Mesenchymal stem cell (in vitro differentiated cells and primary cell): ENCODE measurements at regions not wholly inside any gene's neighbourhood (a gene's known extent, or its start where the extent isn't known, plus 50 kb on each side); places are given as distances from the start of the nearest gene placed in this dataset.
"Not testable (repeated sequence)": the region's sequence is repeated elsewhere in the genome, so short reads cannot be mapped to it uniquely, and the experiment has no call there.

Experiments
- DNase-seq: peaks from one replicate; pipeline ENCODE4 v3.0.0-alpha.2; 2013
- H2AFZ ChIP-seq: one replicate; pipeline ENCODE4 v1.6.1; 2013; ENCODE audit warnings: low read depth, mild to moderate bottlenecking, control low read depth, inconsistent platforms, low read length, moderate library complexity
- H2AK5ac ChIP-seq: 2 replicates; pipeline ENCODE4 v1.6.1; 2013; ENCODE audit warnings: low read length, moderate library complexity, mild to moderate bottlenecking, inconsistent platforms; ENCODE audit not compliant: severe bottlenecking
- H2BK120ac ChIP-seq: one replicate; pipeline ENCODE4 v1.6.1; 2013; ENCODE audit warnings: low read depth, mild to moderate bottlenecking, inconsistent platforms, low read length, moderate library complexity
- H2BK12ac ChIP-seq, 2 experiments: one replicate each; pipeline ENCODE4 v1.6.1; 2013; ENCODE audit warnings: inconsistent platforms in 2 of 2, low read length in 2 of 2, mild to moderate bottlenecking in 2 of 2, moderate library complexity in 2 of 2, control low read depth in 1 of 2
- H2BK15ac ChIP-seq: one replicate; pipeline ENCODE4 v1.6.1; 2013; ENCODE audit warnings: mild to moderate bottlenecking, low read depth, inconsistent platforms; ENCODE audit not compliant: poor library complexity, severe bottlenecking
- H2BK5ac ChIP-seq: 2 replicates; pipeline ENCODE4 v1.6.1; 2013; ENCODE audit warnings: low read depth, mild to moderate bottlenecking, low read length, control low read depth, inconsistent platforms; ENCODE audit not compliant: poor library complexity, severe bottlenecking
- H3K14ac ChIP-seq, 2 experiments: one replicate each; pipeline ENCODE4 v1.6.1; 2013; ENCODE audit warnings: inconsistent platforms in 2 of 2, low read length in 2 of 2, control low read depth in 1 of 2, mild to moderate bottlenecking in 1 of 2, moderate library complexity in 1 of 2
- H3K18ac ChIP-seq, 2 experiments: one replicate each; pipeline ENCODE4 v1.6.1; 2013; ENCODE audit warnings: inconsistent platforms in 2 of 2, low read length in 2 of 2, control low read depth in 1 of 2, low read depth in 1 of 2, mild to moderate bottlenecking in 1 of 2
- H3K23ac ChIP-seq, 2 experiments: one replicate each; pipeline ENCODE4 v1.6.1; 2013; ENCODE audit warnings: inconsistent platforms in 2 of 2, low read length in 2 of 2, mild to moderate bottlenecking in 2 of 2, moderate library complexity in 2 of 2, control low read depth in 1 of 2
- H3K27ac ChIP-seq: 2 replicates; pipeline ENCODE4 v1.5.1; 2013; ENCODE audit warnings: mild to moderate bottlenecking, moderate library complexity, low read length, control low read depth, inconsistent platforms; ENCODE audit not compliant: poor library complexity, severe bottlenecking
- H3K27me3 ChIP-seq, 2 experiments: 2 replicates each; pipeline versions ENCODE4 v1.6.1 to v1.7.0; 2013; ENCODE audit warnings: low read length in 2 of 2, mild to moderate bottlenecking in 2 of 2, moderate library complexity in 2 of 2, control low read depth in 1 of 2, inconsistent platforms in 1 of 2; ENCODE audit not compliant: control insufficient read depth in 1 of 2, insufficient read depth in 1 of 2
- H3K36me3 ChIP-seq, 2 experiments: 2 replicates each; pipeline versions ENCODE4 v1.6.1 to v1.7.0; 2013; ENCODE audit warnings: low read length in 2 of 2, control low read depth in 1 of 2, inconsistent platforms in 1 of 2, low read depth in 1 of 2, mild to moderate bottlenecking in 1 of 2; ENCODE audit not compliant: insufficient read depth in 2 of 2, control insufficient read depth in 1 of 2
- H3K4ac ChIP-seq, 2 experiments: one replicate each; pipeline ENCODE4 v1.6.1; 2013; ENCODE audit warnings: inconsistent platforms in 2 of 2, low read length in 2 of 2, mild to moderate bottlenecking in 2 of 2, moderate library complexity in 2 of 2, control low read depth in 1 of 2, low read depth in 1 of 2
- H3K4me1 ChIP-seq: 2 replicates; pipeline ENCODE4 v1.6.1; 2013; ENCODE audit warnings: low read depth, low read length, control low read depth; ENCODE audit not compliant: control insufficient read depth, insufficient read depth
- H3K4me2 ChIP-seq: 2 replicates; pipeline ENCODE4 v1.6.1; 2013; ENCODE audit warnings: low read length, mild to moderate bottlenecking, inconsistent platforms; ENCODE audit not compliant: poor library complexity, severe bottlenecking
- H3K4me3 ChIP-seq, 2 experiments: 2 replicates each; pipeline versions ENCODE4 v1.5.1 to v1.7.0; 2013; ENCODE audit warnings: low read length in 2 of 2, mild to moderate bottlenecking in 2 of 2, control low read depth in 1 of 2, low read depth in 1 of 2; ENCODE audit not compliant: insufficient read depth in 1 of 2
- H3K79me1 ChIP-seq: replicated peaks from 2 replicates; pipeline ENCODE4 v1.6.1; 2013; ENCODE audit warnings: mild to moderate bottlenecking, control low read depth, low read length, inconsistent platforms; ENCODE audit not compliant: poor library complexity, severe bottlenecking
- H3K9ac ChIP-seq: 2 replicates; pipeline ENCODE4 v1.7.0; 2013; ENCODE audit warnings: mild to moderate bottlenecking, low read length, moderate library complexity
- H3K9me3 ChIP-seq: 2 replicates; pipeline ENCODE4 v1.7.0; 2013; ENCODE audit warnings: mild to moderate bottlenecking, low read length; ENCODE audit not compliant: control insufficient read depth
- H4K8ac ChIP-seq: one replicate; pipeline ENCODE4 v1.6.1; 2013; ENCODE audit warnings: inconsistent platforms, mild to moderate bottlenecking, low read length, moderate library complexity
- H4K91ac ChIP-seq: one replicate; pipeline ENCODE4 v1.6.1; 2013; ENCODE audit warnings: mild to moderate bottlenecking, low read length, inconsistent platforms
- WGBS: methylation state at CpG from one replicate; pipeline ENCODE4 v1.1.7; 2013; ENCODE audit warnings: mixed read lengths; 5-methylcytosine and 5-hydroxymethylcytosine counted together

DNA sequence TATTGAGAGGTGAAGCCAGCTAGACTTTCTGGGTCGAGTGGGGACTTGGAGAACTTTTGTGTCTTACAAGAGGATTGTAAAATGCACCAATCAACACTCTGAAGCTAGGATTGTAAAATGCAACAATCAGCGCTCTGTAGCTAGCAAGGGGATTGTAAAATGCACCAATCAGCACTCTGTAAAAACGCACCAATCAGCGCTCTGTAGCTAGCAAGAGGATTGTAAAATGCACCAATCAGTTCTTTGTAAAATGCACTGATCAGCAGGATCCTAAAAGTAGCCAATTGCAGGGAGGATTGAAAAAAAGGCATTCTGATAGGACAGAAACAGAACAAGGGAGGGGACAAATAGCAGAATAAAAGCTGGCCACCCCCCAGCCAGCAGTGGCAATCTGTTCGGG lies 68.1 kb upstream of the BOD1 start:
- H3K9ac ChIP-seq, H3K4me1 ChIP-seq, H2BK5ac ChIP-seq, H2BK12ac ChIP-seq, H3K27ac ChIP-seq, H3K4me3 ChIP-seq, H2AFZ ChIP-seq, H4K8ac ChIP-seq, H3K27me3 ChIP-seq, H3K4ac ChIP-seq, H3K79me1 ChIP-seq, H3K9me3 ChIP-seq, H3K4me2 ChIP-seq, DNase-seq, H3K36me3 ChIP-seq, H3K14ac ChIP-seq, H2BK15ac ChIP-seq, H3K18ac ChIP-seq, H2BK120ac ChIP-seq, H2AK5ac ChIP-seq, H4K91ac ChIP-seq, H3K23ac ChIP-seq: not testable (repeated sequence)
- WGBS: 96% methylated on average over 5 of the region's 5 CpGs

GRCh38 chr5:173686950-173687349 lies 70.5 kb upstream of the BOD1 start:
- no peak overlapping the region for H3K9ac ChIP-seq
- no peaks in the 10 kb centered on the region for H3K27me3 ChIP-seq
- no peak overlapping the region for H3K14ac ChIP-seq
- no peaks in the 10 kb centered on the region for H3K79me1 ChIP-seq
- H2BK15ac ChIP-seq: no peak overlapping the region
- no peak overlapping the region for H2BK12ac ChIP-seq
- no peak overlapping the region for H4K8ac ChIP-seq
- no peak overlapping the region for H3K4ac ChIP-seq
- no peak overlapping the region for H3K4me2 ChIP-seq
- DNase-seq: no peak
- no peak overlapping the region for H4K91ac ChIP-seq
- WGBS: 80% methylated on average over 1 of the region's 4 CpGs
- no peak overlapping the region for H2BK120ac ChIP-seq
- H3K9me3 ChIP-seq: no peaks in the 10 kb centered on the region
- no peak overlapping the region for H2AFZ ChIP-seq
- H3K23ac ChIP-seq: no peak overlapping the region
- peaks cover 18% of the 10 kb centered on the region for H3K4me1 ChIP-seq
- H3K27ac ChIP-seq: no peak overlapping the region
- H3K18ac ChIP-seq: no peak overlapping the region
- H2BK5ac ChIP-seq: no peak overlapping the region
- H3K36me3 ChIP-seq: no peaks in the 10 kb centered on the region
- no peak overlapping the region for H2AK5ac ChIP-seq
- H3K4me3 ChIP-seq: no peak overlapping the region

DNA sequence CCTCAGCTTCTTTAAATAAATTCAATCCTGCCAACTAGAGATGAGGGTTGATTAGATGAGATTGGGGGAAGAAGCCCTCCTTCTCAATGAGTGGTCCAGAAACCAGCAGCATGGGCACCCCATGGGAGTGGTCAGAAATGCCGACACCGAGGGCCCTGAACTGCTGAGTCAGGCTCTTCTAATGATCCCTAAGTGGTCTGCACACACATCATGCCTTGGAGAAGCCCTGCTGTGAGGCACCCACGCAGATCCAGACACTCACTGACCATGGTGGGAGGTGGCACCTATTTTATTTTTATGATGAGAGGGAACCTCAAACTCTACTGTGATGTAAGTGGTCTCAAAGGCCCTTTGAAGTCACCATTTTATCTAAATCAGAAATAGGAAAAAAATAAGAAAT lies 72.3 kb upstream of the BOD1 start:
- H2AK5ac ChIP-seq: peak overlapping the region; percentile 22
- no peaks in the 10 kb centered on the region for H3K27me3 ChIP-seq
- H3K9ac ChIP-seq: no peak overlapping the region
- DNase-seq: no peak
- H2BK5ac ChIP-seq: no peak overlapping the region
- H3K27ac ChIP-seq: peak overlapping the region; percentile 93
- H2BK15ac ChIP-seq: no peak overlapping the region
- peaks cover 18% of the 10 kb centered on the region for H3K4me1 ChIP-seq
- H3K9me3 ChIP-seq: peaks cover 3% of the 10 kb centered on the region
- no peak overlapping the region for H3K4ac ChIP-seq
- no peak overlapping the region for H2BK12ac ChIP-seq
- H2AFZ ChIP-seq: no peak overlapping the region
- no peaks in the 10 kb centered on the region for H3K36me3 ChIP-seq
- no peak overlapping the region for H3K23ac ChIP-seq
- no peak overlapping the region for H3K18ac ChIP-seq
- no peak overlapping the region for H4K8ac ChIP-seq
- no peaks in the 10 kb centered on the region for H3K79me1 ChIP-seq
- H3K4me2 ChIP-seq: peak overlapping the region; percentile 46
- H3K4me3 ChIP-seq: no peak overlapping the region
- WGBS: 62% methylated on average over 3 of the region's 3 CpGs
- no peak overlapping the region for H3K14ac ChIP-seq
- H2BK120ac ChIP-seq: no peak overlapping the region
- no peak overlapping the region for H4K91ac ChIP-seq

- Histone ChIP-seq H2BK15ac (no peak overlapping the region), H4K91ac (no peak overlapping the region), H3K4me1 (peaks cover 18% of the 10 kb centered on the region), H3K4ac (no peak overlapping the region), H3K14ac (no peak overlapping the region), H3K9ac (no peak overlapping the region), H3K4me3 (no peak overlapping the region), H3K23ac (no peak overlapping the region), H4K8ac (no peak overlapping the region), H2AK5ac (no peak overlapping the region), H3K79me1 (no peaks in the 10 kb centered on the region), H2AFZ (no peak overlapping the region), H3K36me3 (no peaks in the 10 kb centered on the region), H3K9me3 (peaks cover 3% of the 10 kb centered on the region), H3K4me2 (peak overlapping the region; percentile 51), H2BK5ac (no peak overlapping the region), H3K27me3 (no peaks in the 10 kb centered on the region), H2BK12ac (no peak overlapping the region), H3K18ac (no peak overlapping the region), H2BK120ac (no peak overlapping the region), H3K27ac (peak overlapping the region; percentile 93)
- WGBS: 57% methylated on average over 7 of the region's 7 CpGs
- no peak for DNase-seq
Measured at GRCh38 chr5:173689171-173689736, 72.8 kb upstream of the BOD1 start.
